Neural progenitor cell (in vitro differentiated cells): ENCODE measurements at regions not wholly inside any gene's neighbourhood (a gene's known extent, or its start where the extent isn't known, plus 50 kb on each side); places are given as distances from the start of the nearest gene placed in this dataset.

Source experiments
- DNase-seq: peaks from one replicate; pipeline ENCODE4 v3.0.0-alpha.2; 2016; ENCODE audit warnings: low spot score
- H2AFZ ChIP-seq: fragments of 200-600 bp; sonication (generic); replicated peaks from 2 replicates; pipeline ENCODE4 v1.6.1; 2016; ENCODE audit warnings: antibody characterized with exemption
- H3F3A ChIP-seq: fragments of 200-600 bp; sonication (generic); 2 replicates; pipeline ENCODE4 v1.6.1; 2016; ENCODE audit warnings: antibody characterized with exemption, low read depth
- H3K27ac ChIP-seq: fragments of 200-600 bp; sonication (generic); 2 replicates; pipeline ENCODE4 v1.5.1; 2016; ENCODE audit warnings: mild to moderate bottlenecking
- H3K27me3 ChIP-seq: fragments of 200-600 bp; sonication (generic); 2 replicates; pipeline ENCODE4 v1.6.1; 2016; ENCODE audit warnings: mild to moderate bottlenecking, moderate library complexity
- H3K36me3 ChIP-seq: fragments of 200-600 bp; sonication (generic); 2 replicates; pipeline ENCODE4 v1.5.1; 2016
- H3K4me1 ChIP-seq: fragments of 200-600 bp; sonication (generic); 2 replicates; pipeline ENCODE4 v1.6.1; 2016; ENCODE audit warnings: mixed run types
- H3K4me2 ChIP-seq: fragments of 200-600 bp; sonication (generic); 2 replicates; pipeline ENCODE4 v1.6.1; 2016
- H3K4me3 ChIP-seq: fragments of 200-600 bp; sonication (generic); 2 replicates; pipeline ENCODE4 v1.5.1; 2016
- H3K79me2 ChIP-seq: fragments of 200-600 bp; sonication (generic); 2 replicates; pipeline ENCODE4 v1.6.1; 2016; ENCODE audit warnings: low read depth
- H3K9ac ChIP-seq: fragments of 200-600 bp; sonication (generic); 2 replicates; pipeline ENCODE4 v1.6.1; 2016
- H3K9me3 ChIP-seq: fragments of 200-600 bp; sonication (generic); 2 replicates; pipeline ENCODE4 v1.5.1; 2016; ENCODE audit warnings: low read depth
- H4K20me1 ChIP-seq: fragments of 200-600 bp; sonication (generic); 2 replicates; pipeline ENCODE4 v1.6.1; 2016; ENCODE audit warnings: low read depth
- H3K27ac Mint-ChIP-seq: 3 replicates; pipeline ENCODE4 v1.8.0; 2021; ENCODE audit warnings: mixed read lengths
- H3K27me3 Mint-ChIP-seq: 2 replicates; pipeline ENCODE4 v1.8.0; 2022; ENCODE audit warnings: low read depth, mild to moderate bottlenecking, inconsistent platforms, moderate library complexity, mixed read lengths; ENCODE audit not compliant: insufficient read depth
- H3K36me3 Mint-ChIP-seq: 3 replicates; pipeline ENCODE4 v1.8.0; 2021; ENCODE audit warnings: mixed read lengths
- H3K4me1 Mint-ChIP-seq: 3 replicates; pipeline ENCODE4 v1.8.0; 2021; ENCODE audit warnings: mixed read lengths
- H3K4me3 Mint-ChIP-seq: 3 replicates; pipeline ENCODE4 v1.8.0; 2021; ENCODE audit warnings: mild to moderate bottlenecking, moderate library complexity, mixed read lengths
- H3K9me3 Mint-ChIP-seq: 3 replicates; pipeline ENCODE4 v1.8.0; 2020; ENCODE audit warnings: mixed read lengths
- CTCF ChIP-seq: fragments of 200-600 bp; sonication (generic); IDR thresholded peaks from 2 replicates; pipeline ENCODE4 v1.5.1; 2017; ENCODE audit warnings: antibody characterized with exemption, mild to moderate bottlenecking
- EZH2 ChIP-seq: fragments of 200-600 bp; sonication (generic); IDR thresholded peaks from 2 replicates; pipeline ENCODE4 v1.6.1; 2017; ENCODE audit warnings: antibody characterized with exemption, mild to moderate bottlenecking, moderate library complexity
- EZH2phosphoT487 ChIP-seq: fragments of 200-600 bp; sonication (generic); IDR thresholded peaks from 2 replicates; pipeline ENCODE4 v1.6.1; 2017; ENCODE audit warnings: antibody characterized with exemption

DNA sequence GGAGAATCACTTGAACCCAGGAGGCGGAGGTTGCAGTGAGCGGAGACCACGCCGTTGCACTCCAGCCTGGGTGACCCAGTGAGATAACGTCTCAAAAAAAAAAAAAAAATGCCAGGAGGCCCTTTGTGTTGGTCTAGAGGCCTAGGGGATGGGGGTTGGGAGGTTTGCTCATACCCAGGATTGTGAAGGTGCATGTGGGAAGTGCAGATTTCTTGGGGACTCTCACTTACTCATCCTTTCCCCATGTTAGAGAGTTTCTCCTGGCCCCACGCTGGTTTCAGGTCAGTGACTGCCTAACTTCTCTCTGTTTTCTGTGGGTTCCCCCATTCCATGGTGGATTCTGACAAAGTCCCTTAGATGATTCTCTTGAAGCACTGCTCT lies 471.5 kb upstream of the CNTNAP2 start:
- Mint-ChIP-seq H3K27me3 (no peaks in the 10 kb centered on the region), H3K36me3 (no peaks in the 10 kb centered on the region), H3K4me1 (no peaks in the 10 kb centered on the region), H3K4me3 (no peak overlapping the region), H3K9me3 (no peaks in the 10 kb centered on the region), H3K27ac (no peak overlapping the region)
- Histone ChIP-seq H2AFZ (no peak overlapping the region), H3K9ac (no peak overlapping the region), H3K27me3 (no peaks in the 10 kb centered on the region), H3K79me2 (no peaks in the 10 kb centered on the region), H3K27ac (no peak overlapping the region), H3K4me2 (no peak overlapping the region), H3K4me1 (no peaks in the 10 kb centered on the region), H4K20me1 (no peaks in the 10 kb centered on the region), H3K4me3 (no peak overlapping the region), H3F3A (no peaks in the 10 kb centered on the region), H3K9me3 (no peaks in the 10 kb centered on the region), H3K36me3 (no peaks in the 10 kb centered on the region)
- TF ChIP-seq CTCF, result no peak
- no peak for TF ChIP-seq EZH2phosphoT487
- TF ChIP-seq EZH2, result no peak
- DNase-seq, result no peak

DNA sequence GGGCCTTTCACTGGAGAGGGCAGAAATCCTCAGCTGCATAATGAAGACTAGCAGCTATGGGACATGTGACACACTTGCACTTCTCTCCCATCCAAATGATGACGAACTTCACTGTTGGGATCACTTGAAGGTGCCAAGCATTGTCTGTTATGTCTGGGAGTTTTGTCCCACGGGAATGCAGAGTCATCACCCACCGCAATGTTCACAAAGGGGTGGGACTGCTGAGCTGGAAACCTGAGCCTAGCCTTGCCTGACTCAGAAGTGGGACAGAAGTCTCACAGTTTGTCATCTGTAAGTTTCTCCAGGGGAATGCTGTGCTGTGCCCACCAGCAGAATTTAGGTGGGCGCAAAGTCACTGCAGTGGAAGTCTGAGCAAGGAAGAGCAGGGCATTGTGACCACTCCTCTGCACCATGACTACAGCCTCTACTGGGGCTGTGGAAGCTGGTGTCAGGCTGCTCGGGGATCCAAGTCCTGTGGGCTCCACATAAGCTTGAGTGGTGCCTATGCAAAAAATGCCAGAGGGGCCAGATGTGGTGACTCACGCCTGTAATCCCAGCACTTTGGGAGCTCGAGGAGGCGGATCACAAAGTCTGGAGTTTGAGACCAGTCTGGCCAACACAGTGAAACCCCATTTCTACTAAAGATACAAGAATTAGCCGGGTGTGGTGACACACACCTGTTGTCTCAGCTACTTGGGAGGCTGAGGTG lies 472.0 kb upstream of the CNTNAP2 start:
- H3K9me3 ChIP-seq, result no peaks in the 10 kb centered on the region
- H3K36me3 ChIP-seq, result no peaks in the 10 kb centered on the region
- no peaks in the 10 kb centered on the region for H4K20me1 ChIP-seq
- H3K27me3 ChIP-seq, result no peaks in the 10 kb centered on the region
- no peaks in the 10 kb centered on the region for H3K79me2 ChIP-seq
- H3K27ac ChIP-seq, result no peak overlapping the region
- no peak overlapping the region for H3K9ac ChIP-seq
- Mint-ChIP-seq H3K9me3 (no peaks in the 10 kb centered on the region), H3K27ac (no peak overlapping the region), H3K36me3 (no peaks in the 10 kb centered on the region), H3K4me1 (no peaks in the 10 kb centered on the region), H3K4me3 (no peak overlapping the region), H3K27me3 (no peaks in the 10 kb centered on the region)
- H3K4me3 ChIP-seq, result no peak overlapping the region
- no peaks in the 10 kb centered on the region for H3K4me1 ChIP-seq
- H2AFZ ChIP-seq, result no peak overlapping the region
- H3K4me2 ChIP-seq, result no peak overlapping the region
- TF ChIP-seq EZH2phosphoT487 (no peak), EZH2 (no peak), CTCF (no peak)
- no peaks in the 10 kb centered on the region for H3F3A ChIP-seq
- DNase-seq, result no peak

GRCh38 chr7:145643981-145644380 lies 472.6 kb upstream of the CNTNAP2 start:
- H2AFZ ChIP-seq, result no peak overlapping the region

More at GRCh38 chr7:145643981-145644380, 472.6 kb upstream of the CNTNAP2 start:
- H3K27me3 Mint-ChIP-seq, result no peaks in the 10 kb centered on the region
- no peak overlapping the region for H3K4me3 Mint-ChIP-seq
- no peaks in the 10 kb centered on the region for H3K9me3 Mint-ChIP-seq
- Histone ChIP-seq H3K27ac (no peak overlapping the region), H3F3A (no peaks in the 10 kb centered on the region), H3K9me3 (no peaks in the 10 kb centered on the region), H3K36me3 (no peaks in the 10 kb centered on the region), H3K27me3 (no peaks in the 10 kb centered on the region), H3K4me1 (no peaks in the 10 kb centered on the region), H4K20me1 (no peaks in the 10 kb centered on the region), H3K4me2 (no peak overlapping the region), H3K4me3 (no peak overlapping the region), H3K9ac (no peak overlapping the region), H3K79me2 (no peaks in the 10 kb centered on the region)
- no peaks in the 10 kb centered on the region for H3K4me1 Mint-ChIP-seq
- H3K27ac Mint-ChIP-seq, result no peak overlapping the region
- no peaks in the 10 kb centered on the region for H3K36me3 Mint-ChIP-seq
- TF ChIP-seq EZH2 (no peak), CTCF (no peak), EZH2phosphoT487 (no peak)
- DNase-seq, result no peak
